GM20000 (cell line): ENCODE measurements at regions not wholly inside any gene's neighbourhood (a gene's known extent, or its start where the extent isn't known, plus 50 kb on each side); places are given as distances from the start of the nearest gene placed in this dataset.

Experiments
- DNase-seq: peaks from one replicate; pipeline ENCODE4 v3.0.0; 2012; ENCODE audit warnings: low spot score
- TF ChIP-seq, protein P1 (sequence below): IDR thresholded peaks from 2 replicates; pipeline ENCODE4 v1.5.1; 2012; ENCODE audit warnings: mild to moderate bottlenecking, control low read depth; ENCODE audit errors: extremely low read depth, missing control alignments

DNA sequence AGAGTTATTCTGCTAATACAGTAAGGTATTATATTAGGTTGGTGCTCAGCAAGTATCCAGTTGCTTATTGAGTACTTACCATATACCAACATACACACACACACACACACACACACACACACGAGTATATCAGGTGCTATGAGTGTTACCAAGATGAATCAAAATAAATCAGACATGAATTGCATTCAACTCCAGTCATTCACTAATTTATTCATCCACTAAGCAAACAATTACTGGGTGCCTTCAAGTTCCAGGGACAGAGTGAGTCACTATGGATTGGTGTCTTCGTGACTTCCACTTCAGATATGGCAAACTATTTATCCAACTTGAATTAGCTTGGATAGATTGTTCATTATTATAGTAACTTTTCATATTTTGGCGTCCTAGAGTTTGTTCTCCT lies 140.7 kb upstream of the SLC44A1 start:
- DNase-seq = no peak
- TF ChIP-seq, protein P1, sequence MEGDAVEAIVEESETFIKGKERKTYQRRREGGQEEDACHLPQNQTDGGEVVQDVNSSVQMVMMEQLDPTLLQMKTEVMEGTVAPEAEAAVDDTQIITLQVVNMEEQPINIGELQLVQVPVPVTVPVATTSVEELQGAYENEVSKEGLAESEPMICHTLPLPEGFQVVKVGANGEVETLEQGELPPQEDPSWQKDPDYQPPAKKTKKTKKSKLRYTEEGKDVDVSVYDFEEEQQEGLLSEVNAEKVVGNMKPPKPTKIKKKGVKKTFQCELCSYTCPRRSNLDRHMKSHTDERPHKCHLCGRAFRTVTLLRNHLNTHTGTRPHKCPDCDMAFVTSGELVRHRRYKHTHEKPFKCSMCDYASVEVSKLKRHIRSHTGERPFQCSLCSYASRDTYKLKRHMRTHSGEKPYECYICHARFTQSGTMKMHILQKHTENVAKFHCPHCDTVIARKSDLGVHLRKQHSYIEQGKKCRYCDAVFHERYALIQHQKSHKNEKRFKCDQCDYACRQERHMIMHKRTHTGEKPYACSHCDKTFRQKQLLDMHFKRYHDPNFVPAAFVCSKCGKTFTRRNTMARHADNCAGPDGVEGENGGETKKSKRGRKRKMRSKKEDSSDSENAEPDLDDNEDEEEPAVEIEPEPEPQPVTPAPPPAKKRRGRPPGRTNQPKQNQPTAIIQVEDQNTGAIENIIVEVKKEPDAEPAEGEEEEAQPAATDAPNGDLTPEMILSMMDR = no peak

- TF ChIP-seq, protein P1 = no peak
- no peak for DNase-seq
Measured at GRCh38 chr9:105114318-105114717, 130.1 kb upstream of the SLC44A1 start.

DNA sequence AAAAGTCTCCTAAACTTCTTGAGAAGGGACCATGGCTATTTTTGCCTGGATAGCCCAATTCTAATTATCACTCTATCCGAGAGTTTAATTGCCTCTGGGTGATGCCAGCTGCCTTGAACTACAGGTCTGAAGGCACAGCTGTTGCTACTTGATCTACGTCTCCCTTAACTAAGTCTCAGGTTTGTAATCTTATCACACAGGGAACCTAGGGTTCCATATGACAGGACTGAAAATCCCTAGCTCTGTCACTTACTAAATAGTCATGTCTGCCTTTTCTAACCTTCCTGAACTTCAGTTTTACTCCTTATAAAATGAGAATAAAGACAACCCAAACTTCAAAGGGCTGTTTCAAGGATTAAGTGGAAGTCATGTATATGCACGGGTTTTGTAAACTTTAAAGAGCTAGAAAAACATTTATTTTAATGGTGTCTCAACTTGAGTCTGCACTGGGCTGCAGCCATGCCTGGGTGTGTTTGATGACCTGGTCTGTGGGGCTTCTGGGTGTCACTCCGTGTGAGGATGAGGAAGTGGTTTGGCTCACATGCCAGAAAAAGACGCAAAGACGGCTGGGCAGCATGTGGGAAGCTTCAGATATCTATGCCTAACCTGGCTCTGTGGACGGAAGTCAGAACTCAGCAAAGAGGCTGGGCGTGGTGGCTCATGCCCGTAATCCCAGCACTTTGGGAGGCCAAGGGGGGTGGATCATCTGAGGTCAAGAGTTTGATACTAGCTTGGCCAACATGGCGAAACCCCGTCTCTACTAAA lies 129.3 kb upstream of the SLC44A1 start:
- no peak for DNase-seq
- TF ChIP-seq, protein P1 = no peak

GRCh38 chr9:105116052-105116868 lies 128.2 kb upstream of the SLC44A1 start:
- no peak for DNase-seq

GRCh38 chr9:105117234-105117633 lies 127.2 kb upstream of the SLC44A1 start:
- TF ChIP-seq, protein P1 = no peak
- DNase-seq = no peak

More at GRCh38 chr9:105116052-105116868, 128.2 kb upstream of the SLC44A1 start:
- TF ChIP-seq, protein P1 = no peak

GRCh38 chr9:105118636-105119035 lies 125.8 kb upstream of the SLC44A1 start:
- DNase-seq = no peak
- TF ChIP-seq, protein P1 = no peak

DNA sequence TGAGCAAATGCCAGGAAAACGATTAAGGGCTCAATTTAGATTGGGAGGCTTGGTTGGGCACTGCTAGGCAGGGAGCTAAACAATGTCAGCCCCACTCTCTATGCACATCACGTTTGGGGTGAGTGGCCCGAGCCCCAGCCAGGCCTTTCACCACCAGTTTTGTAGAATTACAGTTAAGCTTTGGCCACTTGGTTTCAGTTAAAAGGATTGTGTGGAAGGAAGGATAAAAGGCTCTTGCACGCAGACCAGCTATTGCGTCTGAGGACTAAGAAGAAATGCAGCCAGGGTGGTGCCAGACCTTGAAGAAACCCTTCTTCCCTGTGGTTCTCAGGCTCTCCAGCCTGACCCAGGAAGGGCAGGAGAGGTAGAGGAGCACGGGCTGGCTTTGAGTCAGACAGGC lies 125.3 kb upstream of the SLC44A1 start:
- no peak for DNase-seq
- TF ChIP-seq, protein P1 = no peak
